NCI-H82 (cell line): ENCODE measurements at regions not wholly inside any gene's neighbourhood (a gene's known extent, or its start where the extent isn't known, plus 50 kb on each side); places are given as distances from the start of the nearest gene placed in this dataset.

Experiments
- DNase-seq: peaks from one replicate; lab custom pipeline; 2025; lab: John Stamatoyannopoulos, UW

DNA sequence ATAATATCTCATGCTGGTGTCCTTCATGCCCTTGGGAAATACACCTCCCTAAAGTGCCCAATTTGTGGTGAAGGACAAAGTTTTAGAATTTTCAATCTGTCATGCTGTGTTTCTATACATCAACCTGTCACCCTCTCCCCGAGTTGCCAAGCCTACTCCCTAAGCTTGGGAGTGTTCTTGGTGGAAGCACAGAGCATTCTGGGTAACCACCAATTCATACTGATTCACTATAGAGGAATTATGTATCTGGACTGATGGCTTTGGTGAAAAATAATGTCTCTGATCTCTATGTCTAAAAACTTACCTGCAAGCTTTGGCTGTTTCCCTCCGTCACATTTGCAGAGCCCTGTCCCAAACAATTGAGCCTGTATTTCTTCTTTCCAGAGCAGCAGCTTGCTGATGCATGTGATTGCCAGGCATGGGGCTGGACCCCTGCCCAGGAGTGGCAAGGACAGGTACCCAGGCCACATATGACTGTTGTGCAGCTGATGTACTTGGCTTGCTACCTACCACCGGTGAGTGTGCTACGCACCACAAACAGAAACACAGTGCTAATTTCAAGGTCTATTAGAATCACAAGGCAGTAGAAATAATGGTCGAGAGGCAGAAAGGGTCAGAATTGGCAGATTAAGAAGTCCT is 202.8 kb upstream of the CITED2 start:
- DNase-seq, result no peak

DNA sequence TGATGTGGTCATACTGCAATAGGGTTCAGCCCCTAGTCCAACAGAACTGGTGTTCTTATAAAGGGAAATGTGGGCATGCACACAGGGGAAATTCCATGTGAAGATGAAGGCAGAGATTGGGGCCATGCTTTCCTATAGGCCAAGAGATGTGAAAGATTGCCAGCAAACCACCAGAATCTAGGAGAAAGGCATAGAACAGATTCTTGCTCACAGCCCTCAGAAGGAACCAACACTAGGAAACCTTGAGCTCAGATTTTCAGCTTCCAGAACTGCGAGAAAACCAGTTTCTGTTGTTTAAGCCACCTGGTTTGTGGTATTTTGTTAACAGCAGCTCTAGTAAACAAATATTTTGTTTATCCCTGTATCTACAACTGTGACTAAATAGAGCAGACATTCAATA is 197.6 kb upstream of the CITED2 start:
- no peak for DNase-seq

DNA sequence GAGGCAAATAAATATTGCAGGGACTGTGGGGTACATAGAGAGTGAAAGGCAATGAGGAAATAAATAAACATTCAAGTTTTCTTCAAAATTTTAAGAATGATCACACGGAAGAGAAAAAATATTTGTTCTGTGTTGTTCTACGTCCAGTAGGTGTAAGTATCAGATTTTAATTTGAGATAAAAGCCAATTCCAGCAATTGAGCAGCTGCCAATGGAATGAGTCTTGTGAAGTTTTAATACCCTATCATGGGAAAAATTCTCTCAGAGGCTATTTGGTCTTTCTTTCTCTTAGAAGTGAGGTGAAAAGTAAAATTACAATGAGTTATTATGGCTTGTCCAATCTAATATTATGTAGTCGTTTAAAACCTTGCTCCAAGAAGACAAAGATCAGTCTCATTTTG is 195.7 kb upstream of the CITED2 start:
- no peak for DNase-seq

DNA sequence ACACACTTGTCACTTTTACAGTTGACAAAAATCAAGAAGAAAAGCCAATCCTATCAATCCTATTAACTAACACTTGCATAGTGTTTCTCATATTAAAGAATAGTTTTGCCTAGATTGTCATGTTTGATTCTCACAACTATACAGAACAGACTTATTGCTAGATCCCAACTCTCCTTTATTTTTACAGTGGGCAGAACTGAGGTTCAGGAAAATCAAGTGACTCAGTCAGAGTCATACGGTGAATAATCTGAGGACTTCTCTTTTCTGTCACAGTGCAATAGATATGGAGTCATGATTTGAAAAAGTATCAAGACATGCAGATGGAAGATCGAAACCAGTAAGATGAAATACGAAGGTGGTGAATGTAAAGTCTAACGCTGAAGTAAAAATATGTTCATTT is 195.1 kb upstream of the CITED2 start:
- no peak for DNase-seq

DNA sequence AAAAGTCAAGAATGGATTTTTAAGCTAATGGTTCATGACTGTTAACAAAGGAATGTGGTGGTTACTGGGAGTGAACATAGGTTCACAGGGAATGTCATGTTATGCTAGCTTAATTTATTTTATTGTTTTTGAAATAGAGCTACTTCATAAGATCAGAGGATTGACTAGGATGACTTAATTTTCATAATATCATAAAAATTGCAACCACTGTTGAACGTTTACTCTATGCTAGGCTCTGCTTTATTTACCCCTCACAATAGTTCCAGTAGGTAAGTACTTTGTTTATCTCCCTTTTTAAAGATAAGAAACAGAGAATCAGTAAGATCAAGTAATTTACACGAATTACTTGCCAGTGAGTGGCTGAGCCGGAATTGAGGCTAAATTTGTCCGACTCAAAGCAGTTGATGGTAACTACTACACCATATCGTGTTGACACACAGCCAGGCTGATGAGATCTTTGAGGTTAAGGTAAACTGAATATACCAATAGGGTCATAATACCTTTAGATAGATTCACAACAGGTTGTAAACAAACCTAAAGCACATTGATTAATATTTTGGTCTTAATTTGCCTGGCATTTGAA is 194.6 kb upstream of the CITED2 start:
- DNase-seq, result no peak

DNA sequence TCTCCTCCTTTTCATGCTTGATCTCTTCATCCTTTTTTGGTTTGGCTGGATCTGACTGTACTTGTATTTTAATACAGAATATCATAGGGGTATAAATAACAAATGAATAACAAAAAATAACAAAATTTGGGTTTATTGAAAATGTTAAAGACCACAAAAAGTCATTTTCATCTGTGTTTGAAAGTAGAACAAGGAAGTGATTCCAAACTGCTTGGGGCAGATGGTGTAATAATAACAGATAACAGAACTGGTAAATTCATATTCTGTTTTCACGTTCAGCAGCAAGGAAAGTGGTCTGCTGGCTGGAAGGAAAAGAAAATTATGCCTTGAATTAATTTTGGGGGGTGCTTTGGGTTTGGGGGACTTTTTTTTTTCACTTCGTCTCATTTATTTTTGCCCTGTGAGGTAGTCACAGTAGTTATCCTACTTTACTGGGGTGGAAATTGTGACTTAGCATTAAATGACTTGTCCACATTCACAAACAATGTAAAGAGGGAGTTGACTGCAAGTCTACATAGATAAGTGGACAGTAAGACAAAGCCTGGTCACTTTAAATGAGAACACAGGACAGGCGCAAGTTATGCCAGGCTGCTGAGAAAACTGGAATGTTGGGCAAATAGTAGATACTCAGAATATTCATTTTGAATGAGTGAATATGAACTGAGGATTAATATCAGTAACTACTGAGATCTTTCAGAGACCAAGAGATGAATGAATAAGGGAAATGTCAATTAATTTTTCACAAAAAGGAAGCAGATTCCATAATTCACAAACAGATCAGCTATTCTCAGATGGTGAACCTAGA is 193.9 kb upstream of the CITED2 start:
- DNase-seq, result no peak

DNA sequence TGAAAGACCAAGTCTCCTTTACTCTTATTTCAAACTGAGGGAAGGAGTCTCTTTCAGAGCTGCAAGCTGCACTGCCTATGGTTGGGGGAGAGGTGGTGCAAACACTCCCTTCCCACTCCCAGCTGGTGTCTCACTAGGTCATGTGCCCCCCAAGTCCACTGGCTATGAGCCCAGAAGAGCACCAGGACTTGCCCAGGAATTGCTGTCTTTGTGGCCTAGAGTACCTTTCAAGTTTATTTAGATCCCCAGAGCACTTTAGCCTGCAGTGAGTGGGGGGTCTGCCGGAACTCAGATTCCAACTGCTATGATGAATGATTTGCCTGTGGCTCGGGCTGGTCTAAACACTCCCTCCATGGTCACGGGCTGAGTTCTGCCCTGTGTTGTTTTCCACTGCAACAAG is 192.6 kb upstream of the CITED2 start:
- DNase-seq, result no peak

DNA sequence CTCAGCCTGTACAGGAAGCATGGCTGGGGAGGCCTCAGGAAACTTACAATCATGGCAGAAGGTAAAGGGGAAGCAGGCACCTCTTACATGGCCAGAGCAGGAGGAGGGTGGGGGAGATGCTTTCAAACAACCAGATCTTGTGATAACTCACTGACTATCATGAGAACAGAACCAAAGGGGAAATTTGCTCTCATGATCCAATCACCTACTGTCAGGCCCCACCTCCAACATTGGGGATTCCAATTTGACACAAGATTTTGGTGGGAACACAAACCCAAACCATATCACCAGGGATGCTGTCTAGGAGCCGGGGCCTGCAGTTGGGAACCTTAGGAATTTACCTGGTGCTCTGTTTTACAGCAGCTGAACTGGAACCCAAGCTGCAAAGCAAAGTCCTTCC is 191.1 kb upstream of the CITED2 start:
- no peak for DNase-seq

DNA sequence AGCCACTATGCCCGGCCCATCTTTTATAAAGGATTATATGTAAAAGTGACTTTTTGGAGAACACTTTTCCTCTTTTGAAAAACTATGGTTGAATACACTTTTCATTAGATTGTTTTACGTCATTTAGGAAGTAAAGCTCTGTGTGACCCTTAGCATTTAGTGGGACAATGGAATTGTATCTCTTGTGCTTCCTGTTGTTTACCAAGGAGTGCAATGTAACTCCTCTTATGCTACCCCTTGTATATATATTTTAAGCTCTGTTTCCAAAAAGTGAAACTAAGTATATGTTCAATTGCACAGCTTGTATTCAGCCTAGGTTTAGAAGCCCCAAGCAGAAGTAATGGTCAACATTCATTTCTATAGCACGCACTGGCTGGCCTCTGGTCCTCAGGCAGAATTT is 183.1 kb upstream of the CITED2 start:
- DNase-seq, result no peak

DNA sequence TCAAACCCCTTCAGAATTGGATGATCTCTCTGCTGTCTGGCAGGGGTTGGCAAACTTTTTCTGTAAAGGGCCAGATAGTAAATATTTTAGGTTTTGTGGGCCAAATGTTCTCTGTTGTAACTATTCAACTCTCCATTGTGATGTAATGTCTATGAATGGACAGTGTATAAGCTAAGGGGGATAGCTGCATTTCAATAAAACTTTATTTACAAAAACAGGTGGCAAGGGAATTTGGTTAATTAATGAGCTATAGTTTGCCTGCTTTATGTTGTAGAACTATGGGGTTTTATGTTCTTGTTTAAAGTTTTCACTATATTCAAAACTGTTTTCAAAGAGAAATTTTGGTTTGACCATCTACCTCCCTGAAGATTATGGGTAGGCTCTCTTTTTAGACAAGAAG is 182.1 kb upstream of the CITED2 start:
- no peak for DNase-seq

DNA sequence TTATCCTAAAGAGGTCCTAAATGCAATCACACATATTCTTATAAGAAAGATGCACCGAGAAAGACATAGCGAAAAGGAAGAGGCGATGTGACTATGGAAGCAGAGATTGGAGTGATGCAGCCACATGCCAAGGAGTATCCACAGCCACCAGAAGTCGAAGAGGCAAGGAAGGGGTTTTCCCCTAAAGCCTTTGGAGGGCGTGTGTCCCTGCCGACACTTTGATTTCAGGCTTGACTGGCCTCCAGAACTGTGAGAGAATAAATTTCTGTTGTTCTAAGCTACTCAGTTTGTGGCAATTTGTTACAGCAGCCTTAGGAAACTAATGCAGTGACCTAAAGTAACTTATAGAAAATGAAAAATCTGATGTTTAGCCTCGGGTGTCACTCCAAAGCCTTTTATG is 179.5 kb upstream of the CITED2 start:
- no peak for DNase-seq

DNA sequence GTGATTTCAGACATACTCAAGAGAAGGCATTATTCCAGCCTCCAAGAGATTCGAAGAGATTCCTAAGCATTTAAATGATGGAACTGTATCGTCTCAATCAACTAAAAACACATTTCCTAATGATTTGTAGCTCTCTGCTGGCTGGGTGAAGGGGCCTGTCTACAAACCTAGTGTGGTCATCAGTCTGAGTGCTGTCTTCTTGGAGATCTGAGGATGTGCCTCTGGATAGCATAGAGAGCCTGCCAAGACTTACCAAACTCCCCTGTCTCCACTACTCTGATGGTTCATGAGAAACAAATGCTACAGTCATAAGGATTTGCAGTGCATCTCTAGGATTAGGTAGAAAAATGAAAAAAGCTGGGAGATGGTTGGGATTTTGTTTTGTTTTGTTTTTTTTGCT is 176.9 kb upstream of the CITED2 start:
- DNase-seq, result no peak

DNA sequence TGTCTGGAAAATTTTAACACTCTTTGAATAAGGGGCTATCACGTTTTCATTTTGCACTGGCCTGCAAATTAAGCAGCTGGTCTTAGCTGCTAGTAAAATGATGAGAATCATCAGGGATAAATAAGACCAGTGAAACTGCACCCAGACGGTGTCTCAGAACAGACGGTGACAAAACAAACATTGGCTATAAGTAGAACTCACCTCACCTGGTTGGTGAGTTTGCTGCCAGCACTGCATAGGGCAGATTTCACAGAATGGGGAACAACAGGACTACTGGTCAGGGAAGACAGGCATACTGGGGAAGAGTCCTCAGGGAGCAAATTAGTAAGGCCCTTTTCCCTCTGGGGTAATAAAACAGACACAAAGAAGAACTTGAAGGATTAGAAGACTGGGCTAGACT is 175.9 kb upstream of the CITED2 start:
- no peak for DNase-seq

DNA sequence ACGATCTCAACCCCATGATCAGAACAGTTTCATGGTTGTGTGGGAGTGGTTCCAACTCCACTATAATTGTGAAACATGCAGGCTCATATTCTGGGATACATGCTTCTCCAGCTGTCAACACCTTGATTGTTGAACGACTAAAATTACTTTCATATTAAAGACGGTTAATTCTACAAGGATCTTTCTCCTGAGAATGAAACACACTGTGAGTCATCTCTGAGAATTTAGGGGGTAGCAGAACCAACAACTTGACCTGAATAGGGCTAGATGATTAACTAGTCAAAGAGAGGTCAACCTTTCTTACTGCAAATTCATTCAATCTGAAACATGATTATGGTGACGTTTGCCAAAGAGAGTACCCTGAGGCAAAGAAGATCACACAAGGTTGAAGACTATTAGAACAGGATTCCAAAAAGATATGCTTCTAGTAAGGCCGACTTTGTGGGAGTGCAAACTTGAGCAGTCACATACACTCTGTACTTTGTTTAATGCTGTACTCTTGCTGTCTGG is 175.2 kb upstream of the CITED2 start:
- no peak for DNase-seq

DNA sequence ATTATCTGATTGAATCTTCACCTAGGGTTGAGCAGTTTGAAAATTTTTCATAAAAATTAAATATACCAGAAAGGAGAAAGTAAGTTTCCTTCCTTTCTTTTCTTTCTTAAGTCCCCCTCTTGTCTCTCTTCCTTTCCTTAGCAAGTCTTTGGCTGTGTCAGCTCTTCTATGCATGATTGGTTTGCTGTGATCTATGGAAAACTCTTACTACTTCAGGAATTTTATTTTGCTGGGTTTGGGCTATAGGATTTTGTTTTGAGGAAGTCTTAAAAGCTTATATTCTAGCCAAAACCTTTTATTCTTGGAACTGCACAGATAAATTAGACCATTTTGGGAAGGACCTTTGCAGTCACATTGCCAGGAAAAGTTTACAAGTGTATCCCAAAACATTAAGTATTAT is 173.4 kb upstream of the CITED2 start:
- no peak for DNase-seq

DNA sequence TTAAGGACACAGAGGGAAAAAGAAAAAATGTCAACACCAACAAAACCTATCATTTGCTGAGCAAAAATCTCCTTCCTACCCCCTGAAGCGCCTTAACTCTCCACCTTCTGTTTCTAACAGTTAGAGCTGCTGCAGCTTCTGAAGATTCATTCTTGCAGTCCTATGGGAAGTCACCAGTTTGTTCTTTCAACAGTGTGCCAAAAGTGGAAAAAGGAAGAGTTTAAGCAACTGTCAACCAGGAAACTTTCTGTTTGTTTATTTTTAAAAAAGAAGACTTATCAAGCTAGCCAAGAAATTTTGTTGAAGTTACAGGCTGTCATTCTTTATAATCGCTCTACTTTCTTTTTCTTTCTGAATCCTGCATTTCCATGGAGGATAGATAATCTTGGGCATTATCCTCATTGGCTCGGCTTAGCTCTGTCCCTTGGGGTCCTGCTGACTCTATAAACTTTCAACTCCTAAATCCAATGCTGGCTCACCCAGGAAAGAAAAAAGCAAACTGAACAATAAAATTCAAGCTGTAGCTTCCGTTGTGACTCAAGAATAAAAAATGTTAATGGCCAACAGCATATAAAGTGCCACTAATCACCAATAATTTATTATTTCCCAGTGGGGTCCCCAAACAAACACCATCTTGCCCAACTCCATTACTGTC is 172.8 kb upstream of the CITED2 start:
- DNase-seq, result peak; percentile 58

DNA sequence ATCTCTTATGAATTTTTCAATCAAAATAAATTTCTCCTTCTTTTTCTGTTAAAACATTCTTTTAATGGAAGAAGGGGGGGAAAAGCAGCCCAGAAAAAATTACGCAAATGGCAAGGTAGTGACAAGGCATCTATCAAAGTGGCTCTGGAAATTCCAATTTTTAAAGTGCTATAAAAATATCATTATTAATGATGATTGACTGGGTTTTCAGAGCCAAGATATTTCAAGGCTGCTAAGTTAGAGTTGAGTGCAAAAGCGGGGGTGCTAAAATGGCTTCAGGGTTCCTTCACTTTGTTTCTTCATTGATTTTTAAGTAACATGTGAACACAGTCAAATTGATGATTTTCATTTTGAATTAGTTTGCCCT is 171.6 kb upstream of the CITED2 start:
- no peak for DNase-seq

DNA sequence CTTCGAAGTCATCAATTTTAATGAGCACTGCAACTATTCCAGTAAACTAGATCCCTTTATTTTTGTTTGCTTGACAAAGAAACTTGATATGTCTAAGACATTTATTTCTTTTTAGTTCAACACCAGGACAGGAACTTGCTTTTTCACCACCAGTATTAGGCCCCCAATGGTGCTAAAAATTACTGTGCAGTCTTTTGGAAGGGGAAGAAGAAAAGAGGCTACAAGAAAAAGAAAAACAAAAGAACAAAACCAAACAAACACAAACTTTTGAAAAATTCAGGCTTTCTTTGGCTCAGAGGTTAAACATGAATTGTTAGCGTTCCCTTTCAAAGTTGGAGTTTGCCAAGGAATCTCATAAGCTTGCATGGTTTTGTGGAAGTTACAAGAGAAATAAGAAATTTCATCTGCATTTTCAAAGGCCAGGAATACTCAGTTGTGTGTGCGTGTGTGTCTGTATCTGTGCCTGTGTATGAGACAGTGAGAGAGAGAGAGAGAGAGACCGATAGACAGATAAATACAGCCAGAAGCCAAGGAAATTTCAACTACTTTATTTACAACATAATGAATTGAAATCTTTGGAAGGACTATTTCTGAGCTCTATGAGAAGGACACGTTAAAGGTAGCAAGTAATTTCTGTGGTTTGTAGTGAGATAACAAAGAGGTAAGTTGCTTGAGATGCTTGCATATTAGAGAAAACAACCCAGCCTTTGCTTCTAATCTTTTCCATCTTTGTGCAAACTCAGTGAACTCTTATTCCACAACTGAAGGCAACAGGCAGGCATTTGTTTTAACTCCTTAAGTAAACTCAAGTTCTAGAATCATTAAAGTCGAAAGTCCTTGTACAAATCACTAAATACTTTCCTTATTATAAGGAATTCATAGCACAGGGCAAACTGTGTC is 171.0 kb upstream of the CITED2 start:
- DNase-seq, result no peak

DNA sequence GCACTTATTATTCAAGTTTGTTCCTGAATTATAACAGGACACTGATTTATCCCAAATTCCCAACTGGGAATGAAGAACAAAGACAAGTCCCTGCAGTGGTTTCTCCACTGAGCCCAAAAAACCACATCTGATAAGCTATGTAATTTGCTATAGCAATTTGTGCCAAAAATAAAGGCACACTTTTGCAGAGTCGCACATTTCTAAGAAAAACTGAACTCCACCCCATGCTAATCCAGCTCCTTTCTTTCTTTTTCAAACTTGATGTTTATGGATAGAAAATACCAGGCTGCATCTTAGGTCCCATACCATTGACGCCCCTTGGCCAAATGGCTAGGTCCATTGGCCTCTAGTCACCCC is 170.2 kb upstream of the CITED2 start:
- no peak for DNase-seq

DNA sequence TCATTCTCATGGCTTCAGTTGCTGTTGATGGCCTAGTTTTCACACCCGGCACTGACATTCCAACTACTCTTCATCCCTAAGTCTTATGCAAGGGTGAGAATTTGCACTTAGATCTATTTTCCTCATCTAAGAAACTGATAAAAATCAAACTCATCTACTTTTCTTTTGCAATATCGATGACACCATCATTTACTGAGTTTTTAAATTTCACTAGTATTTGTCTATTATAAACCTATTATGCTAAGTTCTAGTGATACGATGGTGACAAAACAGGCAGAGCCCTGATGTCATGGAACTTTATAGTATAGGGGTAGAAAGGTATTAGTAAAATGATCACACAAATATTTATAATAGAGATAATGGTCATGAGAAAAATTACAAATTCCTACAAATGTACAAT is 167.9 kb upstream of the CITED2 start:
- no peak for DNase-seq

DNA sequence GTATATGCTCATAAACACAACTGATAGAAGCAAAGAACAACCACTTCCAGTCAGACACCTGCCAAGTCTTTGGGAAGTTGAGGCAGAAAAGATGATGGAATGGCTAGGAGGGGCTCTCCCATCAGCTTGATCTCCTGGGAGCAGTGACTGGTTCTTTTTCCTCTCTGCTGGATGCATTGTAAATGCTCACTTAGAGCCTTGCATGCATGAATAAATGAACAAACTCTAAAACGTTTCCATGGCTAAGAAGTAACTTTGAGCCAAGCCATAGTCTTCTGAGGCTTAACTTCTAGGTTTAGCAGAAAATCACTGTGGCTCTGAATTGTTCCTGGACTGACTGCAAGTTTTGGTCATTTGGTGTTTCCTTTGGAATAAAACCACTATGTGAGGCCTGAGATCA is 166.4 kb upstream of the CITED2 start:
- DNase-seq, result no peak

DNA sequence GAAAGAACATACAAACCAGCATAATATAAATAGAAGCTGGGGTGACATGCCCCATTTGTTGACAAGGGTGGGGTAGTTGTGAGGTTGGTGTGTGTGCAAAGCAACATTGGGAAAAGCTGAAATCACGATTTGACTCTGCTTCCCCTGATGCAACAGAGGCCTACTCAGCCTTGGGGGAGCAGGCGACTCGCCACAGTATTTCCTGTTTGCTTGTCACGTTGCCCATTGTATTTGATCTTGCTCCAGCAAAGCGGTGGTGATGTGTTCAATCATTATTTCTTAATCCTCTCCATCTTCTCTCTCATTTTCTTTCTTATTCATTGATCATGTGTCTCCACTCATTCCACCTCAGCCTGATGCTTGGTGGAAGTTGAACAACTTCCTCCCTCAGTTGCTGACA is 165.8 kb upstream of the CITED2 start:
- no peak for DNase-seq
